ENCODE measurements at regions not wholly inside any gene's neighbourhood (a gene's known extent, or its start where the extent isn't known, plus 50 kb on each side); places are given as distances from the start of the nearest gene placed in this dataset.

- Histone ChIP-seq H3K79me2 (ENCODE audit: control insufficient read depth, insufficient read depth, low read length) (no peaks in the 10 kb centered on the region), H3K9me3 (replicated peaks; ENCODE audit: control insufficient read depth, insufficient read depth, low read length) (peaks cover 2% of the 10 kb centered on the region), H3K4me1 (ENCODE audit: control insufficient read depth, extremely low read depth, insufficient read depth, low read length) (no peaks in the 10 kb centered on the region), H2AFZ (ENCODE audit: low read depth, low read length) (no peak overlapping the region), H3K4me2 (ENCODE audit: insufficient read depth, low read length) (no peak overlapping the region), H3K4me3 (replicated peaks in 1 of 3; ENCODE audit: insufficient read depth in 1 of 3, low read depth in 1 of 3, low read length in 3 of 3) (no peak overlapping the region), H3K27me3 (ENCODE audit: control insufficient read depth in 2 of 2, insufficient read depth in 2 of 2, low read length in 2 of 2) (no peaks in the 10 kb centered on the region), H3K9me1 (replicated peaks; ENCODE audit: control insufficient read depth, extremely low read depth, insufficient read depth, low read length) (no peaks in the 10 kb centered on the region), H4K20me1 (replicated peaks; ENCODE audit: control insufficient read depth, extremely low read depth, insufficient read depth, low read length) (no peaks in the 10 kb centered on the region), H3K36me3 (ENCODE audit: control insufficient read depth in 2 of 2, extremely low read depth in 1 of 2, insufficient read depth in 2 of 2, low read length in 2 of 2) (no peaks in the 10 kb centered on the region), H3K27ac (ENCODE audit: insufficient read depth, low read depth, low read length) (no peak overlapping the region), H3K9ac (replicated peaks; ENCODE audit: extremely low read depth, insufficient read depth, low read length) (no peak overlapping the region)
- intact Hi-C loops (cut with micrococcal nuclease) (no loop called here), dilution Hi-C loops (cut with MboI; ENCODE audit: extremely low pct_ligation_motif_present, low sequenced_read_pairs) (no loop called here)
- ChIA-PET POLR2A (no interaction called here), CTCF (no interaction called here)
- no peak for FAIRE-seq
- no TSS peak for BruUV-seq (replicated peaks)
- TF ChIP-seq POLR2AphosphoS5 (IDR thresholded peaks at IDR 0.05; ENCODE audit: insufficient read depth, low read depth, low read length): no peak
- TF ChIP-seq MYC (IDR thresholded peaks at IDR 0.05; ENCODE audit: low read depth, low read length): no peak
- no peak for TF ChIP-seq GATA2 (IDR thresholded peaks at IDR 0.05; ENCODE audit: insufficient read depth, insufficient read length, low read depth, low read length)
- TF ChIP-seq EZH2 (IDR thresholded peaks at IDR 0.05; ENCODE audit: borderline replicate concordance, low read depth, low read length, severe bottlenecking): no peak
- TF ChIP-seq, protein P1, sequence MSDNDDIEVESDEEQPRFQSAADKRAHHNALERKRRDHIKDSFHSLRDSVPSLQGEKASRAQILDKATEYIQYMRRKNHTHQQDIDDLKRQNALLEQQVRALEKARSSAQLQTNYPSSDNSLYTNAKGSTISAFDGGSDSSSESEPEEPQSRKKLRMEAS (IDR thresholded peaks at IDR 0.05; ENCODE audit: insufficient read depth, insufficient read length): no peak
- no peak for TF ChIP-seq FOS (IDR thresholded peaks at IDR 0.05; ENCODE audit: borderline replicate concordance, insufficient read depth, low read length)
- TF ChIP-seq, protein P2, sequence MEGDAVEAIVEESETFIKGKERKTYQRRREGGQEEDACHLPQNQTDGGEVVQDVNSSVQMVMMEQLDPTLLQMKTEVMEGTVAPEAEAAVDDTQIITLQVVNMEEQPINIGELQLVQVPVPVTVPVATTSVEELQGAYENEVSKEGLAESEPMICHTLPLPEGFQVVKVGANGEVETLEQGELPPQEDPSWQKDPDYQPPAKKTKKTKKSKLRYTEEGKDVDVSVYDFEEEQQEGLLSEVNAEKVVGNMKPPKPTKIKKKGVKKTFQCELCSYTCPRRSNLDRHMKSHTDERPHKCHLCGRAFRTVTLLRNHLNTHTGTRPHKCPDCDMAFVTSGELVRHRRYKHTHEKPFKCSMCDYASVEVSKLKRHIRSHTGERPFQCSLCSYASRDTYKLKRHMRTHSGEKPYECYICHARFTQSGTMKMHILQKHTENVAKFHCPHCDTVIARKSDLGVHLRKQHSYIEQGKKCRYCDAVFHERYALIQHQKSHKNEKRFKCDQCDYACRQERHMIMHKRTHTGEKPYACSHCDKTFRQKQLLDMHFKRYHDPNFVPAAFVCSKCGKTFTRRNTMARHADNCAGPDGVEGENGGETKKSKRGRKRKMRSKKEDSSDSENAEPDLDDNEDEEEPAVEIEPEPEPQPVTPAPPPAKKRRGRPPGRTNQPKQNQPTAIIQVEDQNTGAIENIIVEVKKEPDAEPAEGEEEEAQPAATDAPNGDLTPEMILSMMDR (IDR thresholded peaks at IDR 0.05; ENCODE audit: extremely low read depth in 1 of 2, insufficient read depth in 1 of 2, low read depth in 1 of 2, low read length in 2 of 2): no peak
- no peak for TF ChIP-seq JUN (IDR thresholded peaks at IDR 0.05; ENCODE audit: borderline replicate concordance, insufficient read depth, insufficient read length, low read depth)
- DNase-seq (ENCODE audit: low read depth, low spot score): no peak
Observed at GRCh38 chr13:47144782-47145181, 247.9 kb upstream of the HTR2A start.
